IMR-90 (cell line): ENCODE measurements at regions not wholly inside any gene's neighbourhood (a gene's known extent, or its start where the extent isn't known, plus 50 kb on each side); places are given as distances from the start of the nearest gene placed in this dataset.

ENCODE experiments used
- ATAC-seq: fragments of 200-7000 bp; cut with Tn5 transposase; 2 replicates; pipeline ENCODE4 v1.9.1; 2020; ENCODE audit warnings: low read depth, mild to moderate bottlenecking, moderate library complexity
- BruUV-seq: library from RNA; stranded (reverse); fragments of 400-500 nt; replicated peaks from 2 replicates; lab custom pipeline; 2021; lab: Mats Ljungman, UMichigan
- CTCF ChIA-PET: fragments of 300-600 bp; formaldehyde crosslinking; extraction: SDS; loops from one replicate; lab custom pipeline; 2021; ENCODE audit warnings: antibody characterized with exemption; lab: Yijun Ruan, JAX
- POLR2A ChIA-PET: fragments of 300-600 bp; sonication (Branson Sonifier 250); formaldehyde crosslinking; loops from one replicate; lab custom pipeline; 2022; ENCODE audit warnings: antibody characterized with exemption; ENCODE audit not compliant: unreplicated experiment; lab: Charles Lee
- DNase-seq: peaks from one replicate; pipeline ENCODE4 v3.0.0; 2013
- H2AFZ ChIP-seq: replicated peaks from 2 replicates; pipeline ENCODE3; 2013; ENCODE audit warnings: low read length, mild to moderate bottlenecking; ENCODE audit not compliant: poor library complexity
- H2AK5ac ChIP-seq: 2 replicates; pipeline ENCODE4 v1.6.1; 2013; ENCODE audit warnings: low read depth, low read length, inconsistent platforms
- H2AK9ac ChIP-seq: replicated peaks from 2 replicates; pipeline ENCODE3; 2013; ENCODE audit warnings: mild to moderate bottlenecking, low read depth, low read length, moderate library complexity; ENCODE audit not compliant: poor library complexity
- H2BK120ac ChIP-seq: 2 replicates; pipeline ENCODE4 v1.6.1; 2013; ENCODE audit warnings: low read depth, low read length, inconsistent platforms
- H2BK15ac ChIP-seq: 3 replicates; pipeline ENCODE4 v1.6.1; 2013; ENCODE audit warnings: low read depth, low read length, inconsistent platforms
- H2BK20ac ChIP-seq: 2 replicates; pipeline ENCODE4 v1.6.1; 2013; ENCODE audit warnings: low read depth, mild to moderate bottlenecking, inconsistent platforms, low read length, moderate library complexity
- H2BK5ac ChIP-seq: 2 replicates; pipeline ENCODE4 v1.6.1; 2013; ENCODE audit warnings: mild to moderate bottlenecking, low read depth, low read length, inconsistent platforms; ENCODE audit not compliant: poor library complexity, severe bottlenecking
- H3K14ac ChIP-seq: replicated peaks from 2 replicates; pipeline ENCODE4 v1.6.1; 2013; ENCODE audit warnings: low read depth, low read length, inconsistent platforms
- H3K18ac ChIP-seq: 2 replicates; pipeline ENCODE4 v1.6.1; 2013; ENCODE audit warnings: low read depth, low read length, control low read depth
- H3K23ac ChIP-seq: 2 replicates; pipeline ENCODE4 v1.6.1; 2013; ENCODE audit warnings: low read depth, low read length, inconsistent platforms
- H3K27ac ChIP-seq: 2 replicates; pipeline ENCODE4 v1.5.1; 2013; ENCODE audit warnings: mild to moderate bottlenecking, control low read depth, low read length; ENCODE audit not compliant: insufficient read depth
- H3K27me3 ChIP-seq: 2 replicates; pipeline ENCODE4 v1.6.1; 2013; ENCODE audit warnings: low read length; ENCODE audit not compliant: control insufficient read depth, insufficient read depth
- H3K36me3 ChIP-seq: 2 replicates; pipeline ENCODE4 v1.6.1; 2013; ENCODE audit warnings: low read length, mixed read lengths; ENCODE audit not compliant: control insufficient read depth, insufficient read depth
- H3K4ac ChIP-seq: 2 replicates; pipeline ENCODE4 v1.6.1; 2013; ENCODE audit warnings: low read depth, low read length, inconsistent platforms
- H3K4me1 ChIP-seq: 2 replicates; pipeline ENCODE4 v1.6.1; 2013; ENCODE audit warnings: low read length, mixed read lengths; ENCODE audit not compliant: control insufficient read depth, insufficient read depth
- H3K4me2 ChIP-seq: 2 replicates; pipeline ENCODE4 v1.6.1; 2013; ENCODE audit warnings: low read depth, mild to moderate bottlenecking, control low read depth, low read length, moderate library complexity
- H3K4me3 ChIP-seq: 2 replicates; pipeline ENCODE4 v1.5.1; 2013; ENCODE audit warnings: low read depth, mild to moderate bottlenecking, control low read depth, low read length, moderate library complexity; ENCODE audit not compliant: insufficient read depth
- H3K56ac ChIP-seq: 2 replicates; pipeline ENCODE4 v1.6.1; 2013; ENCODE audit warnings: low read length, inconsistent platforms; ENCODE audit not compliant: insufficient read depth; ENCODE audit errors: extremely low read depth
- H3K79me1 ChIP-seq, 2 experiments: 2 replicates each; pipeline ENCODE4 v1.6.1; 2013; ENCODE audit warnings: low read length in 2 of 2, inconsistent platforms in 1 of 2, low read depth in 1 of 2
- H3K9ac ChIP-seq: 2 replicates; pipeline ENCODE4 v1.6.1; 2013; ENCODE audit warnings: low read depth, low read length, control low read depth
- H3K9me1 ChIP-seq: 2 replicates; pipeline ENCODE4 v1.6.1; 2013; ENCODE audit warnings: low read length, inconsistent platforms; ENCODE audit not compliant: insufficient read depth
- H3K9me3 ChIP-seq: 2 replicates; pipeline ENCODE4 v1.6.1; 2013; ENCODE audit warnings: low read length; ENCODE audit not compliant: control insufficient read depth, insufficient read depth
- H4K20me1 ChIP-seq: 2 replicates; pipeline ENCODE4 v1.6.1; 2013; ENCODE audit warnings: low read length, inconsistent platforms; ENCODE audit not compliant: insufficient read depth
- H4K5ac ChIP-seq: 2 replicates; pipeline ENCODE4 v1.6.1; 2013; ENCODE audit warnings: mild to moderate bottlenecking, low read depth, low read length, control low read depth
- H4K8ac ChIP-seq, 2 experiments: 2 replicates each; pipeline ENCODE4 v1.6.1; 2013; ENCODE audit warnings: low read depth in 2 of 2, low read length in 2 of 2, control low read depth in 1 of 2, inconsistent platforms in 1 of 2
- H4K91ac ChIP-seq: 2 replicates; pipeline ENCODE4 v1.6.1; 2013; ENCODE audit warnings: low read depth, low read length, inconsistent platforms; ENCODE audit not compliant: insufficient read depth
- MAFK ChIP-seq: IDR thresholded peaks from 2 replicates; pipeline ENCODE4 v1.6.1; 2012; ENCODE audit warnings: low read depth, low read length, improper control_type of control experiment
- WGBS, 2 experiments: methylation state at CpG; one replicate each; pipeline versions ENCODE4 v1.1.5 to v1.1.7; 2013; ENCODE audit warnings: missing lambda C conversion rate in 2 of 2; ENCODE audit not compliant: insufficient read length in 1 of 2; ENCODE audit errors: extremely low coverage in 2 of 2; 5-methylcytosine and 5-hydroxymethylcytosine counted together
- dilution Hi-C: fragments of 300-500 bp; cut with HindIII; formaldehyde crosslinking; loops from one replicate; pipeline ENCODE4 v1.14.3; 2018; ENCODE audit warnings: low sequenced_read_pairs; ENCODE audit not compliant: unreplicated experiment
- in situ Hi-C: fragments of 300-500 bp; cut with MboI; formaldehyde crosslinking; loops from 3 replicates; pipeline ENCODE4 v1.14.3; 2019; ENCODE audit warnings: low sequenced_read_pairs, inconsistent platforms, mixed read lengths
- intact Hi-C: fragments of 100-400 bp; cut with micrococcal nuclease; formaldehyde crosslinking; loops from 2 replicates; pipeline ENCODE4 v1.10.0; 2022

DNA sequence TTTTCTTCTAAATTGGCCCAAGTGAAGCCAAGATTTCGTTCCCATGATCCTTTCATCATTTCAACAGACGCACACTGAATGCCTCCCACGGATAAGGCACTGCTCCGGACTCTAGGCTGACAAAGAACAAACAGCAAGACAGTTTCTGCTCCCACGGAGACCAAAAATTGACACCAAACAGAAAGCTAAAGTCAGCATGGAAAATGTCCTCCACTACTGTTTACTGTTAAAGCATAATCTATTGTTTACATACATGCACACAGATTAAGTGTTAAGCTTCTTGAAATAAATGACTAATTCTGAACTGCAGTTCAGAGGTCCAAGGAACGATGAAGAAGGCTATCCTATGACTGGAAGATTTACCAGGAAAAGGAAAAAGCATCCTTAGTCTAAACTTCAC, 199.6 kb downstream of the AASDH start:
- no peak overlapping the region for H2BK5ac ChIP-seq
- H3K18ac ChIP-seq: no peak overlapping the region
- no peak for DNase-seq
- H4K91ac ChIP-seq: no peak overlapping the region
- ATAC-seq: no peak
- no peaks in the 10 kb centered on the region for H3K27me3 ChIP-seq
- H3K4ac ChIP-seq: no peak overlapping the region
- no peaks in the 10 kb centered on the region for H3K9me1 ChIP-seq
- H3K14ac ChIP-seq: no peak overlapping the region
- H3K4me3 ChIP-seq: no peak overlapping the region
- H2AK9ac ChIP-seq: no peak overlapping the region
- H2BK120ac ChIP-seq: no peak overlapping the region
- CTCF ChIA-PET: no interaction called here
- no CpG with 5 or more reads among the region's 6 CpGs for WGBS, 2 experiments
- no peak overlapping the region for H3K27ac ChIP-seq
- no peak overlapping the region for H2AFZ ChIP-seq
- H3K4me1 ChIP-seq: no peaks in the 10 kb centered on the region
- no peak overlapping the region for H4K8ac ChIP-seq
- H3K56ac ChIP-seq: no peak overlapping the region
- no peak overlapping the region for H3K4me2 ChIP-seq
- dilution Hi-C loops (no loop called here), in situ Hi-C loops (no loop called here), intact Hi-C loops (no loop called here)
- no peaks in the 10 kb centered on the region for H3K9me3 ChIP-seq
- no peak overlapping the region for H2AK5ac ChIP-seq
- no peak overlapping the region for H2BK20ac ChIP-seq
- H2BK15ac ChIP-seq: no peak overlapping the region
- H4K5ac ChIP-seq: no peak overlapping the region
- POLR2A ChIA-PET: no interaction called here
- no TSS peak for BruUV-seq
- no peak overlapping the region for H3K23ac ChIP-seq
- no peaks in the 10 kb centered on the region for H3K36me3 ChIP-seq
- H3K9ac ChIP-seq: no peak overlapping the region
- TF ChIP-seq MAFK: no peak
- no peaks in the 10 kb centered on the region for H4K20me1 ChIP-seq
- H3K79me1 ChIP-seq: no peaks in the 10 kb centered on the region
